Skeletal muscle cell (primary cell): ENCODE measurements at regions not wholly inside any gene's neighbourhood (a gene's known extent, or its start where the extent isn't known, plus 50 kb on each side); places are given as distances from the start of the nearest gene placed in this dataset.

Experiments
- DNase-seq: peaks from one replicate; pipeline ENCODE4 v3.0.0-alpha.2; 2010; ENCODE audit warnings: low read depth
- H3K4me3 ChIP-seq: 2 replicates; pipeline ENCODE4 v1.5.1; 2011; ENCODE audit warnings: low read depth, mild to moderate bottlenecking, control low read depth, low read length, moderate library complexity

- no peak for DNase-seq
- H3K4me3 ChIP-seq, result no peak overlapping the region
Measured at GRCh38 chr6:134689641-134690040, 260.3 kb downstream of the ALDH8A1 start.

DNA sequence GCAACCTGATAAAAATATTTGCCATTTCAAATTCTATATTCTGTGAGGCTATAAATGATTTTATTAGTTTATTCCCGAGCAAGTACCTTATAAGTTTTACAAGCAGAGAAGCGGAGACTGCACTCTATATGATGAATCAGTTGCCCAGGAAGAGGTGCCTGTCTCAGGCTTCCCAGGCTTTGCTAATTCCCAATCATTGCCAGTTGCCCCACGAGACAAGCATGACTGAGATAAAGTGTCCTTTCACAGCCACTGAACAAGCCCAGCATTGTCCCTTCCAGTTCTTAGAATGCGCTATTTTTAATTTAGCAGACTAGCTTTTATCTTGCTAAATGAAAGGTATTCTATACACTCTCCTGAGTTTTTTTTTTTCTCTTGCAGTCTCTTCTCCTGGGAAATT lies 260.7 kb downstream of the ALDH8A1 start:
- DNase-seq, result no peak
- H3K4me3 ChIP-seq, result no peak overlapping the region

GRCh38 chr6:134686071-134686470 lies 263.8 kb downstream of the ALDH8A1 start:
- DNase-seq, result no peak
- H3K4me3 ChIP-seq, result no peak overlapping the region

DNA sequence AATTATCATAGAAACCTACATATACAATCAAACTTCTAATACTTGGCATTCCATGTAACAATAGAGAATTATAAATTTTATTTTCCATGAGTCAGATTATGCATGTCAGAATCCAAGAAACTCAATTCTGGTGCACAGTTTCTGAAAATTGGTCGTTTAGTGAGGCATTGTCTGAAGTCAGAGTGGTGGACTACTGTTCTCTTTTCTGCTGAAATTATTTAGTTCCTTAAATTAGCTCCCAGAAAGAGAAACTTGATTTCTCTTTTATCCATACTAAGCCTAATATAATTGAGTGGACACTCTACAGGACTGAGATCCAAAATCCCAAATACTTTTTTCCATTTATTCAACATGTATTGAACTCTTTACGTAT lies 265.5 kb downstream of the ALDH8A1 start:
- no peak for DNase-seq
- no peak overlapping the region for H3K4me3 ChIP-seq

DNA sequence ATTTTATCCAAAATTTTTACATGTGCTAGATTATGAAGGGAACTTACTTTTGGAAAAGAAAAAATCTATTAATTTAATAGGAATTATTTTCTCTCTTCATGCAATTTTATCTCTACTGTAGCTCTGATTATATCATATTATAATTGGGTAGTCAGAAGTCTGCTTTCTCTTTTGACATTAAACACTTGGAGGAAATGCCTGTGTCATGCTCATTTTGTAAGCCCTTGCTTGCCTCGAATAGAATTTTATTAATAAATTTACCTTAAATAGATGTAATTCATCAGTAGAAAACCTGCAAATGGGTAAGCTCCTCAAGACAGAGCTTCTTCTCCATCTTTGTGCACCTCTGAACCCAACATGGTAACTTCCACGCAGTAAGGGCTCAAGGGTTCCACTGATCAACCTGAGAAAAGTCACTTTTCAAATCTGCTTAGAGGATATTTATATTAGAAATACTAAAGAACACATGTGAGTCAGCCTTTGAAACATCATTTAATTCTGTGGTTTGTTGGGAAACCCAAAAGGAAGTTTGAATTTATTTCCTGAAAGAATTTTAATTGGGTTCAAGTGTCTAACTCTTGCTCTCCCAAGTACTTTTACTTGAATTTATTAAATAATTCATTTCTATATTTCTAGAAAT lies 266.0 kb downstream of the ALDH8A1 start:
- H3K4me3 ChIP-seq, result no peak overlapping the region
- DNase-seq, result no peak

DNA sequence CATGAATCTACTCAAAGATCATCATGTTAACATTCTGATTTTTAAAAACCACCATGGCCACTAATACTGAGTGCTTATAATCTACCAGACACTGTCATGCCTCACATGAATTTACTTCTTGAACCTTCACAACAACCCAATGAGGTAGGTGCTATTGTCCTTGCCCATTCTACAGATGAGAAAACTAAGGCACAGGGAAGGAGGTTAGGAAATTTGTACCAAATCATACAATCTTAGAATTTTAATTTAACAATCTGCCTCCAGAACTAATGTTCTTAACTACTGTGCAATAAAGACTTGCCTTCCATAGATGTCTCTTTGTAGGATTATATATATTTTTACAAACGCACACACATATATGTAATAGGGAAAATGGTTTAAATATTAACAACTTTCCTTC lies 269.5 kb downstream of the ALDH8A1 start:
- no peak overlapping the region for H3K4me3 ChIP-seq
- no peak for DNase-seq

DNA sequence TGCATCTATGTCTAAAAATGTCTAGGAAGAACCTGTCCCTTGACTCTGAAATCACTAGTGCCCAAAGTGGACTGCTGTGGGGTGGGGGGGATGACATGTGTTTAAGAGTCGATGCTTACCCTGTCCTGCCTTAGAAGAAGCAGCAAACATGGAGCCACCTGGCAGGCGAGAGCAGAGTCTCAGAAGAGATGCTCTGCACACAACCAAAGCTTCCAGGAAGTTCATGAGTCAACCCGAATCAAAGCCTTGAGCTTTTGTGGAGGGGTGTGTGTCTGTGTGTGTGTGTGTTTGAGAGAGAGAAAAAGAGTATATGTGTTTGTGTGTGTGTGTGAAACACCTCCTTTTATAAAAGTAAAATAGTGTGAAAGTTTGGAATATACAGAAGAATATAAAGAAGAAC lies 269.9 kb downstream of the ALDH8A1 start:
- no peak for DNase-seq
- no peak overlapping the region for H3K4me3 ChIP-seq

GRCh38 chr6:134678436-134678889 lies 271.4 kb downstream of the ALDH8A1 start:
- H3K4me3 ChIP-seq, result no peak overlapping the region
- peak; percentile 92 for DNase-seq

- no peak overlapping the region for H3K4me3 ChIP-seq
- peak; percentile 94 for DNase-seq
Measured at GRCh38 chr6:134676307-134677281, 273.3 kb downstream of the ALDH8A1 start.

- DNase-seq, result no peak
- no peak overlapping the region for H3K4me3 ChIP-seq
Measured at GRCh38 chr6:134675110-134676054, 274.5 kb downstream of the ALDH8A1 start.

DNA sequence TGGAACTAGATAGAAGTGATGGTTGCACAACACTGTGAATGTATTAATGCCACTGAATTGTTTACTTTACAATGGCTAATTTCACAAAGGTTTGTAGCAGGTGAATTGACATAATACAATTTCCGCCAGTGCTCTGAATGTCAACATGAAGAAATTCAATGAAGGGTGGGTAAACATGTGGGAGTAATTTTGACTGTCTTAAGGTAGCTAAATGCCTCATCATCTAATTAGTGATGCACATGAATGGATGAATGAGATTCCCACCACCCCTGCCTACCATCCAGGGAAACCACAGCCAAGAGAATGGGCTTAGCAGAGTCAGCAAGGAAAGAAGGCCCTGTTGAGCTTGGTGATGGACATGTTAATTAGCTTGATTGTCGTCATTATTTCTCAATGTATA lies 275.3 kb downstream of the ALDH8A1 start:
- DNase-seq, result no peak

DNA sequence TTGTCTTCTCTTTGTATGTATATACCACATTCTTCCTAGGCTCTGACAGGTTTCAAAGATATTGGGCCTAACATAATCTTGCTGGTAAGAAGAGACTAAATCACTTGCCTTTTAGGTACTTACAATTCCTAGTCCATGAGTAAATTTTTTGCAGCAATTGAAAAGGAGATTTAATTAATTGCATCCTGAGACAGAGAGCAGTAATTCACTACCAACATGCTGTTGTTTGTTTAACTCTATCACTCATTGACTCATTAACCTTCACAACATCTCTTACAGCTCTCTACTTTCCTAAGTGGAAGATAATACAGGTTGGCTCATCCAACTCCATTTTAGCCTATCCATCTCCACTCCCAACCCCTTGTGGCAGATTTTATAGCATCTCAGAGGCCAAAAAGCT lies 280.4 kb downstream of the ALDH8A1 start:
- no peak for DNase-seq
- H3K4me3 ChIP-seq, result no peak overlapping the region

More for the DNA sequence above, 275.3 kb downstream of the ALDH8A1 start:
- H3K4me3 ChIP-seq, result no peak overlapping the region

DNA sequence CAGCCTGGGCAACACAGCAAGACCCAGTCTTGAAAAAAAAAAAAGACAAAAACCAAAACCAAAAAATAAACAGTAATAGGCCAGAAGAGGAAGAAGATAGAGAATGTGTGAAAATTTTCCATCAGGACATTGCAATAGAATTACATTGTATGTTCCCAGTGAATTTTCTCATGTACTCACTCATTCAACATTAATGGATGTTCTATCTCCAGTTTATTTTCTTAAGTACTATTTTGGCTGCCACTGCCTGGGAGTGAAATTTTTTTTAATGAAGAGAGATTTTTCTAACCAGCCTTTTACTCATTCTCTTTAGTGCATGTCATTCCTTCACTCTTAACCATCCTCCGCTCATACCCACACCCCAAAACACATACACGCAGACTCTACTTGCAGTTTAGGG lies 282.8 kb downstream of the ALDH8A1 start:
- DNase-seq, result no peak
- no peak overlapping the region for H3K4me3 ChIP-seq

DNA sequence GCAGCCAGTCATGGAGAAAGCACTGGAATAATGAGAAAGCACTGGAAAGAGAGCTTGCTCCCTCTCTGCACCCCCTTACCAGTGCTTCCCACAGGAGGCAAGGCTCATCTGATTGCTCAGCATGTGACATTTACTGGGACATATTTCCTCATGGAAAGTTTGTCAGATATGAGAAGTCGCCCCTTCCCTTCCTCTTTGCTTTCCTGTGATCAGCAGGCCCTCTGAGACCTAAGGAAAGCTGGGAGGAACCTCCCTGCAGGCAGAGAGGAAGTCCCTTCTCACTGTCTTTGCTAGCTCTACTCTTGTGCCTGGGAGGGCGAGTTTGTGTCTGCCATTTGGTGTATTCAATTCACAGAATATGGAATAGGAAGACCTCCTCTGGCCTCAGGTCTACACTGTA lies 283.8 kb downstream of the ALDH8A1 start:
- H3K4me3 ChIP-seq, result no peak overlapping the region
- no peak for DNase-seq

DNA sequence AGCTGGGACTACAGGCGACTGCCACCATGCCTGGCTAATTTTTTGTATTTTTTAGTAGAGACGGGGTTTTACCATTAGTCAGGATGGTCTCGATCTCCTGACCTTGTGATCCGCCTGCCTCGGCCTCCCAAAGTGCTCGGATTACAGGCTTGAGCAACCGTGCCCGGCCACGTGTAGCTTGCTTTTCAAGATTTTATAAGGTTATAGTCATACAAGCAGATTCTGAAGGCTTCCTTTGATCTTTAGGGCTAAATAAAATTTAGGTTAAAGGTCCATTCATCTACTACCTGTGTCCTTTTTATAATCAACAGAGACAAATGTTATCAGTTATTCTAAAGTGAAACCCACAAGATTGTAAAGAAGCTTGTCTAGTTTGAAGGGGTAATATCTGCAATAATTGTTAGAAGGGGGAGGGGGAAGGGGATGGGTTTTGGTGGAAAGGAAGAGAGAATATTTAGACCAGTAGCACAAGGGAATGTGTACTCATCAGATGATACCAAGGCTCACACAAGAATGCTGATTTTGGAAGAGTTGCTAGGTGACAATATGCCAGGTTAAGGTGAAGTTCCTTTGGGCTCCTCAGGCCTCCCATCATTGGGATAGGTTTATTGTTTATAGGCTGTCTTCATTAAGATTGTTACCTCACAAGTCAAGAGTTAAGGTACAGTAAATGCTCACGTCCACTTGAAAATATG lies 284.7 kb downstream of the ALDH8A1 start:
- H3K4me3 ChIP-seq, result no peak overlapping the region
- DNase-seq, result no peak

DNA sequence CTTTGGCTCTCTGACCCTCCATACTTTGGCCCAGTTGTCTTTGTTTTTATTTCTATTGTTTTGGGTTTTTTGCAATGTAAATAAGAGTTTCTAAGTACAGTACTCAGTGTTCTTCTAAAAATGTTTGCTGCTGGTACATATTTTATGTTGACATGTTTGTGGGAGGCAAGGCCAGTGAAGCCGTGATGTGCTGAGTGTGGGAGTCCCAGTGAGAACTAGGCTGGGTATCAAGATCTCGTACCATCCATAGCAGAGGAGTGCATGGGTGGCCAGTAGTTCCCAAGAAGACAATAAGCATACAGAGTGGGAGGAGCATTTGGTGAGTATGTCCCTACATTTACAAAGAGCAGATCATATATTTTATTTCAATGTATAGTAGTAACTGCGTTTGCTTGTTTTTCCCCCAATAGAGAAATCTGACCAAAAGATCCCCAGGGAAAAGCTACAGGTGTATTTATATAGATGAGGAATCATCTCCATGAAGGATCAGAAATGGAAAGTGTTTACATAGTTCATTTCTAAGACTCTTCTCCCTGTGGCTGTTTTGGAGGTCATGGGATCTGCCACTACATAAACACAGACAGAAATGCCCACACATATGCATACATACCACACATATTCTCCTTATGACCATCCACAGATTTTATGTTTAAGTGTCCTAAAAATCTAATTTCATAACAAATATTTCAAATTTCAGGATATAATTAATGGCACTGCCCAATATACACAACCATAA lies 285.9 kb downstream of the ALDH8A1 start:
- no peak overlapping the region for H3K4me3 ChIP-seq
- DNase-seq, result no peak

- H3K4me3 ChIP-seq, result no peak overlapping the region
- no peak for DNase-seq
Measured at GRCh38 chr6:134663356-134663755, 286.5 kb downstream of the ALDH8A1 start.

DNA sequence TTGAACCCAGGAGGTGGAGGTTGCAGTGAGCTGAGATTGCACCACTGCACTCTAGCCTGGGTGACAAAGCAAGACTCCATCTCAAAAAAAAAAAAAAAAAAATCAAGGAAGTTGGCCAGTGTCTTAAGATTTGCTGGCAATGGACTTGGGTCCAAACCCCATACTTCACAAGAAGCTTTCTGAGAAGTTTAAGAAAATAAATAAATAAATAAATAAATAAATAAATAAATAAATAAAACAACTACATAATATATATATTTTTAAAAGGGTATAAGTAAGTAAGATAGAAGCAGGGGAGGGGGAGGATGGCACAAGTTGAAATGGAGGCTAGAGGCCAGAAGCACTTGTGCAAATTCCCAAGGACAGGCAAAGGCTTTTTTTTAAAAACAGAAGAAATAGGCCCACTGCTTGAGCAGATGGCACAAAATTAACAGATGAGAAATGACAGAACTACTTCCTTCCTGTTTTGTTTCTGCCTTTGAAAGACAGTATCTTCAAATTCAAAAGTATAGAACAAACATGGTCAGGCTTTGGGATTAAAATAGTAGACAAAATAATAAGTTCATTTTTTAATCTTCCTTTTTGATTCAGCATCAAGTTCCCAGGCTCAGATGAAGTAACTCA lies 287.7 kb downstream of the ALDH8A1 start:
- no peak for DNase-seq
- H3K4me3 ChIP-seq, result no peak overlapping the region
